ENCODE measurements at regions not wholly inside any gene's neighbourhood (a gene's known extent, or its start where the extent isn't known, plus 50 kb on each side); places are given as distances from the start of the nearest gene placed in this dataset.
"Not testable (repeated sequence)": the region's sequence is repeated elsewhere in the genome, so short reads cannot be mapped to it uniquely, and the experiment has no call there.

GRCh38 chr9:78106586-78106985 lies 75.0 kb upstream of the GNAQ start:
- TF ChIP-seq CTCF (conservative IDR thresholded peaks at IDR 0.05 in 1 of 2, IDR thresholded peaks at IDR 0.05 in 1 of 2; ENCODE audit: low read depth in 1 of 2, low read length in 2 of 2); EZH2 (IDR thresholded peaks at IDR 0.05; ENCODE audit: low read length, missing control alignments): not testable (repeated sequence)
